ENCODE measurements at regions not wholly inside any gene's neighbourhood (a gene's known extent, or its start where the extent isn't known, plus 50 kb on each side); places are given as distances from the start of the nearest gene placed in this dataset.
"Not testable (repeated sequence)": the region's sequence is repeated elsewhere in the genome, so short reads cannot be mapped to it uniquely, and the experiment has no call there.

GRCh38 chr6:85285114-85285513 is 164.8 kb upstream of the NT5E start:
- no peak overlapping the region for H3K27ac ChIP-seq
- WGBS, 2 donors, result 75 to 79% methylated on average over 6 of the region's 6 CpGs
- no peaks in the 10 kb centered on the region for H3K9me3 ChIP-seq
- no peak for DNase-seq (ENCODE audit: low spot score in 2 of 2)
- H3K27me3 ChIP-seq, result no peaks in the 10 kb centered on the region
- no peak overlapping the region for H3K4me3 ChIP-seq
- H3K4me1 ChIP-seq, result no peaks in the 10 kb centered on the region
- no peaks in the 10 kb centered on the region for H3K36me3 ChIP-seq
- TF ChIP-seq POLR2A (IDR thresholded peaks at IDR 0.05) (no peak), EP300 (IDR thresholded peaks at IDR 0.05) (no peak)
- TF ChIP-seq, protein P1, sequence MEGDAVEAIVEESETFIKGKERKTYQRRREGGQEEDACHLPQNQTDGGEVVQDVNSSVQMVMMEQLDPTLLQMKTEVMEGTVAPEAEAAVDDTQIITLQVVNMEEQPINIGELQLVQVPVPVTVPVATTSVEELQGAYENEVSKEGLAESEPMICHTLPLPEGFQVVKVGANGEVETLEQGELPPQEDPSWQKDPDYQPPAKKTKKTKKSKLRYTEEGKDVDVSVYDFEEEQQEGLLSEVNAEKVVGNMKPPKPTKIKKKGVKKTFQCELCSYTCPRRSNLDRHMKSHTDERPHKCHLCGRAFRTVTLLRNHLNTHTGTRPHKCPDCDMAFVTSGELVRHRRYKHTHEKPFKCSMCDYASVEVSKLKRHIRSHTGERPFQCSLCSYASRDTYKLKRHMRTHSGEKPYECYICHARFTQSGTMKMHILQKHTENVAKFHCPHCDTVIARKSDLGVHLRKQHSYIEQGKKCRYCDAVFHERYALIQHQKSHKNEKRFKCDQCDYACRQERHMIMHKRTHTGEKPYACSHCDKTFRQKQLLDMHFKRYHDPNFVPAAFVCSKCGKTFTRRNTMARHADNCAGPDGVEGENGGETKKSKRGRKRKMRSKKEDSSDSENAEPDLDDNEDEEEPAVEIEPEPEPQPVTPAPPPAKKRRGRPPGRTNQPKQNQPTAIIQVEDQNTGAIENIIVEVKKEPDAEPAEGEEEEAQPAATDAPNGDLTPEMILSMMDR (IDR thresholded peaks at IDR 0.05), result no peak

GRCh38 chr6:85283436-85283835 is 166.4 kb upstream of the NT5E start:
- no peaks in the 10 kb centered on the region for H3K27me3 ChIP-seq
- H3K9me3 ChIP-seq, result no peaks in the 10 kb centered on the region
- no peak overlapping the region for H3K27ac ChIP-seq
- no peak overlapping the region for H3K4me3 ChIP-seq
- TF ChIP-seq, protein P1 (IDR thresholded peaks at IDR 0.05), result no peak
- TF ChIP-seq POLR2A (IDR thresholded peaks at IDR 0.05), result no peak
- no peak for TF ChIP-seq EP300 (IDR thresholded peaks at IDR 0.05)
- DNase-seq (ENCODE audit: low spot score in 2 of 2), result no peak
- no peaks in the 10 kb centered on the region for H3K36me3 ChIP-seq
- no peaks in the 10 kb centered on the region for H3K4me1 ChIP-seq
- 78 to 82% methylated on average over 3 of the region's 3 CpGs for WGBS, 2 donors

- DNase-seq (ENCODE audit: low spot score in 2 of 2), result no peak
- H3K9me3 ChIP-seq, result peaks cover 0 to 2% (median 0%) of the 10 kb centered on the region in 4 donors
- no peaks in the 10 kb centered on the region for H3K27me3 ChIP-seq
- H3K4me1 ChIP-seq, result no peaks in the 10 kb centered on the region
- no peaks in the 10 kb centered on the region for H3K36me3 ChIP-seq
- no peak overlapping the region for H3K27ac ChIP-seq
- no peak for TF ChIP-seq POLR2A (IDR thresholded peaks at IDR 0.05)
- TF ChIP-seq, protein P1 (IDR thresholded peaks at IDR 0.05), result no peak
- TF ChIP-seq EP300 (IDR thresholded peaks at IDR 0.05), result no peak
- H3K4me3 ChIP-seq, result no peak overlapping the region
- 51 to 60% methylated on average over 3 of the region's 3 CpGs for WGBS, 2 donors
Observed at GRCh38 chr6:85278466-85279035, 171.3 kb upstream of the NT5E start.

GRCh38 chr6:85276026-85276425 is 173.9 kb upstream of the NT5E start:
- not testable (repeated sequence) for DNase-seq (ENCODE audit: low spot score in 2 of 2); H3K27me3 ChIP-seq; H3K27ac ChIP-seq; H3K36me3 ChIP-seq; H3K4me3 ChIP-seq; H3K9me3 ChIP-seq; H3K4me1 ChIP-seq
- 72 to 74% methylated on average over 1 of the region's 1 CpG for WGBS, 2 donors

GRCh38 chr6:85275338-85275985 is 174.4 kb upstream of the NT5E start:
- Histone ChIP-seq H3K4me1 (no peaks in the 10 kb centered on the region), H3K27ac (no peak overlapping the region), H3K4me3 (no peak overlapping the region), H3K36me3 (no peaks in the 10 kb centered on the region), H3K27me3 (no peaks in the 10 kb centered on the region), H3K9me3 (peaks cover 0 to 2% (median 0%) of the 10 kb centered on the region in 4 donors)
- 69 to 71% methylated on average over 6 of the region's 6 CpGs for WGBS, 2 donors
- TF ChIP-seq EP300 (IDR thresholded peaks at IDR 0.05), result no peak
- TF ChIP-seq POLR2A (IDR thresholded peaks at IDR 0.05), result no peak
- TF ChIP-seq, protein P1 (IDR thresholded peaks at IDR 0.05), result no peak
- DNase-seq (ENCODE audit: low spot score in 2 of 2), result no peak
